GM18907 (cell line): ENCODE measurements at regions not wholly inside any gene's neighbourhood (a gene's known extent, or its start where the extent isn't known, plus 50 kb on each side); places are given as distances from the start of the nearest gene placed in this dataset.
"Not testable (repeated sequence)": the region's sequence is repeated elsewhere in the genome, so short reads cannot be mapped to it uniquely, and the experiment has no call there.

Experiments
- ATAC-seq: cut with Tn5 transposase; IDR thresholded peaks from one replicate; pipeline ENCODE4 v1.9.1; 2021; ENCODE audit warnings: mild to moderate bottlenecking, moderate library complexity; ENCODE audit not compliant: unreplicated experiment

DNA sequence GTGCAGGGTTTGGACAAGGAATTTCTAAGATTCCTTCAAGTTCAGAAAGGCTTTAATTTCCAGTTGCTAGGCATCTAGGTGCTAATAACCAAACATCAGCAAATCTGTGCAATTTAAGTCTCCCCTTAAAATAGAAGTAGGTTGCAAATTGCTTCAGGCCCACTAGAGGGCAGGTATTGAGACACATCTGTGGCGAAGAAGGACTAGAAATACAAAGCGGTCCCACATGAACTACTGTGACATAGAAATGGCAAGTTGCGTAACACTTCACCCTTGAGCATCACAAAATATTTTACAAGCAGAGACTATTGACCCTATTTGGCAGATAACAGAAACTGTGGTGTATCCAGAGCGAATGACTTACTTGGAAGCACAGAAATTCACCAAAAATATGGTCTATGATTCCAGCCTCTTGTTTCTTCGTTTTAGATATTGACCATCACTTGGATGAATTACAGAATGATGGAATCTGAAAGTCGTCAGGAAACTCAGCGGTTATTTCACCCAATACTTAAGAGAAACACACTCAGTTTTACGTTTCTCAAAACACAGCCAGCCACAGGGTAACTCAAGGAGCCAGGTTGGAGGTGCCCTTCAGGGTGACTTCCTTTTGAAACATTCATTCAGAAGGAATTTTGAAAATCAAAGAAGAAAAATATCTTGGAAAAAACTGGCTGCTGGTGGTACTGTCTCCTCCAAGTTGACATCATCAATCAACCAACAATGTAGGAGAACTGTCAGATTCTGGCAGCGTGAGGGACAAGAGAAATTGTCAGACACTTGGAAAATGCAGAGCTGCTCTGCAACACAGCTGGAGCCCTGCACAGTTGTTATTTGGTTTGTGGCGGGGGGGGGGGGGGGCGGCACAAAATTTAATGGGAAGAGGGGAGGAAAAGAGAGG is 256.3 kb upstream of the MINDY3 start:
- ATAC-seq, result no peak

DNA sequence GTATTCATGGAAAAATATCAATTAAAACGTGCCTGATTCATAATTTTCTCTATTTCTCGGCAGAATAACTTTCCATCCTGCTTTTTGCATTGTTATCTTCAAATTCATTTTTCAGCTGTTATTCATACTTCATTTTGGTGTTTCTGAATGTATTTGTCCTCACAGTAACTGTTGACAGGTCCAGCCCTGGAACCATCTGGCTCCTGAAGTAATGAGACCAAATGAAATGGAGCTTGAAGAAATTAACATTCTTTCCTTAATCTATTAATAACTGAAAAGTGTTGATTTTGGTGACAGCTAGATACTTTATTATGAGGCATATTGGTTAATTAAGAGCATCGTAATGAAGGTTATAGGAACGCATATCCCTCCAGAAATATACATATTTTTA is 257.0 kb upstream of the MINDY3 start:
- ATAC-seq, result no peak

GRCh38 chr10:16119445-16119844 is 259.1 kb upstream of the MINDY3 start:
- no peak for ATAC-seq

- ATAC-seq, result no peak
Observed at GRCh38 chr10:16120563-16120962, 260.3 kb upstream of the MINDY3 start.

DNA sequence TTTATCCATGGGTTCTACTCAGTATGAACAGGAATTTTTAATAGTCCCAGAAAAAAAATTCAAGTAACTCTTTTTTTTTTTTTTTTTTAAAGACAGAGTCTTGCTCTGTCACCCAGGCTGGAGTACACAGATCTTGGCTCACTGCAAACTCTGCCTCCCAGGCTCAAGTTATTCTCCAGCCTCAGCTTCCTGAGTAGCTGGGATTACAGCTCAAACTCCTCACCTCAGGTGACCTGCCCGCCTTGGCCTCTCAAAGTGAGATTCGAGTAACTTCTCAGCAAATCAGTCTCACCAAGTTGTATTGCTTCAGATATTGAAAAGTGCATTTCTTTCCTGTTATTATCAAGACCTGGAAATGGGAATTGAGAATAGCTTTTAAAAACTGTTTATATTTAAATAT is 281.2 kb upstream of the MINDY3 start:
- no peak for ATAC-seq

DNA sequence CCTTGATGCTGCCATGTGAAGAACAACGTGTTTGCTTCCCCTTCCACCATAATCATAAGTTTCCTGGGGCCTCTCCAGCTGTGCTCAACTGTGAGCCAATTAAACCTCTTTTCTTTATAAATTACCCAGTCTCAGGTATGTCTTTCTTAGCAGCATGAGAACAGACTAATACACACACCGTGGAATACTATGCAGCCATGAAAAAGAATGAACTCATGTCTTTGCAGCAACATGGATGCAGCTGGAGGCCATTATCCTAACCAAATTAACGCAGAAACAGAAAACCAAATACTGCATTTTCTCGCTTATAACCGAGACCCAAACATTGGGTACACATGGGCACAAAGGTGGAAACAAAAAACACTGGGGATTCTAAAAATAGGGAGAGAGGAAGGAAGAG is 286.7 kb upstream of the MINDY3 start:
- no peak for ATAC-seq

DNA sequence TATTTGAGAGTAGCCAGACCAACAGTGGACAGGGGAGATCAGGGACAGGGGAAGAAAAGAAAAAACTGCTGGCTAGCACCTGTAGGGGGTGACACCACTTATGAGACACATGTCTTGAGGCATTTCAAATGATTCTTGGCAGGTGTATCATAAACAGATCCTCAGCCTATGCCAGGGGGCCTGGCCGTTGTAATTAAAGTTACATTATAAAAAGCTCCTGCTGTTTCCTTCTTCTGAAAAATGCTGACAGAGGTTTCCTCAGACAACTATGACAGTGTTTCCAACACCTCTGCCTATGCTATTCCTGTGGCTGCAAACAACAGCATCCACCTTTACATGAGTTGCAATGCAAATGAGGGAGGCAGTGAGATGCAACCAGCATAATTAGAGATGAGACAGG is 281.0 kb upstream of the PTER start:
- ATAC-seq, result no peak

DNA sequence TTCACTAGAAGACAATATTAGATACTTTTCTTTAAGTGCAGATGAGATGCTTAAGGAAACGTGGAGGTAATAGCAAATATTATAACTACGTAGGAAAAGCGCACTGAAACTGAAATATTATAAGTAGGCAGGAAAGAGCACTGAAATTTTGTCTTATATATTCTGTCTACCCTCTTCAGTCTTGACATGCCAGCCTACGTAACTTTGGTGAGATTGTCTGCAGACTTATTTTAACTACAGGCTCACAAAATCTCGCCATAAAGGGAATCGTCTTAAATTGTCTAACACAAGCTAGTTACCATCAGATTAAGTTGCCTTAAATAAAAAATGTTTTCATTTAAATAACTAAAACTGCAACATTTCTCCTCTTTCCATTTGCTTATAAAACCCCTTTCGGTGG is 280.1 kb upstream of the PTER start:
- ATAC-seq, result no peak

GRCh38 chr10:16165067-16165466 is 271.7 kb upstream of the PTER start:
- ATAC-seq, result not testable (repeated sequence)

- ATAC-seq, result no peak
Observed at GRCh38 chr10:16182144-16182543, 254.7 kb upstream of the PTER start.

DNA sequence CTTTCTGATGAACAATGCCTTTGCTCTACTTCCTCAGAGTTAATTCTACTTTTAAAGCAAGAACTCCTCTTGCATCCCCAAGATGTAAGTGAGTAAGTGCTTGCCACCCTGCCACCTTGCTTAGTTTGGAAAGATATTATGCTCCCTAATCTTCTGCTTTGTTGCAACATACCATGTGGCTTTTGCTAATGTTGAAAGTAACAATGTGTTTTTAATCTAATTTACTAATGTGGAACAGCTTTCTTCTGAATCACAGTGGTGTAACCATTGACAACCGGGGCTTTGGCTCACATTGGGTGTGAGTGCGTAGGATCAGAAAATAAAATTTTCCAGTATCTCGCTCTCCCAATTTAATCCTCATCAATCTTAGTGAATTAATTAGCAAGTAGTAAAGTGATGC is 254.1 kb upstream of the PTER start:
- no peak for ATAC-seq

DNA sequence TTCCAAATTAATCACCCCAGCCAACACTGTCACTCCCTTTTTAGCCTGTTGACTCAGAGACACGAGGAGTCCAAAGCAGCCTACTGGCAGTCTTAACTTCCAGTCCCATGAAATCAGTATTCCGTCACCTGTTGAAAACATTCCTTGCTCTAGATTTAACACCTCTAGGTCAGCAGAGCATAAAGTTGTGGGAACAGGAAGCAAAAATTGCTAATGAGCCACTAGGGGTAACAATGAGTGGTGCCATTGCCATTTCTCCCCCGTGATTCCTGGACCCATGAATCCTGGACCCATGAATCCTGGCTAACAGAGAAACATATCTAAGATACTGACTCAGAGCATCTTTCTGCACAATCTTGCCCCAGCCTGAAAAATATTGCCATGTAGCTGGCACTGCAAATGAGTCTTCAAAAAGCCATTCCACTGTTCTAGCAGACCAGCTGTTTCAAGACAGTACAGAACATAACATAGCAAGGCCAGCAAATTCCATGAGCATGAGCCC is 252.7 kb upstream of the PTER start:
- no peak for ATAC-seq

- no peak for ATAC-seq
Observed at GRCh38 chr10:16184906-16185305, 251.9 kb upstream of the PTER start.

- ATAC-seq, result no peak
Observed at GRCh38 chr10:16186564-16186963, 250.2 kb upstream of the PTER start.

DNA sequence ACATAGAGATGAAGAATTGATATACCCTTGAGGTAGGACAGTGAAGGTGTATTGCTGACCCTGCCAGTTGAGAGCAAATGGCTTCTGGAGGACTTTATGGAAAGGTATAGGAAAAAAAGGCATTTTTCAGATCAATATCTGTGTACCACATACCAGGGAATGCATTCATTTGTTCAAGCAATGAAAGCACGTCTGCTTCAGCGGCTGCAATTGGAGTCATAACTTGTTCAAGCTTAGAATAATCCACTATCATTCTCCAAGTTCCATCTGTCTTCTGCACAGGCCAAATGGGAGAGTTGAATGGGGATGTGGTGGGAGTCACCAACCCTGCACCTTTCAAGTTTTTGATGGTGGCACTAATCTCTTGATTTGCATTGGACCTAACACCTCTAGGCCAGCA is 249.6 kb upstream of the PTER start:
- no peak for ATAC-seq

- no peak for ATAC-seq
Observed at GRCh38 chr10:16192337-16192736, 244.5 kb upstream of the PTER start.

DNA sequence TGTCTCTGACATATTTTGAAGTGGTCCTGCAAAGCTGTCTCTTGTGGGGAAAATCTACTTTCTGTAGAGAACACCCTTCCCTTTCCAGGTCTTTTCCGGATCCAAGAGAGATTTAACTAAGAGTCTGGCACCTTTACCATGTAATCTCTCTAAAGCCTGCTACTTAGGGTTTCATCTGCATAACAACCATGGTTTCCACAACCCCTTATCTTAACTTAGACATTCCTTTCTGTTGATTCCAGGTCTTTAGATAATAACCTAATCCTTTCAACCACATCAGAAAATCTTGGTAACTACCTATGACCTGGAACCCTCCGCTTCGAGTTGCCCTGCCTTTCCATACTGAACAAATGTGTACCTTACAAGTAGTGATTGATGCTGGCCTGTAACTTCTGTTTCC is 243.6 kb upstream of the PTER start:
- no peak for ATAC-seq

GRCh38 chr10:16195178-16195769 is 241.5 kb upstream of the PTER start:
- peak; percentile 98 for ATAC-seq

GRCh38 chr10:16195894-16196293 is 240.9 kb upstream of the PTER start:
- ATAC-seq, result no peak

DNA sequence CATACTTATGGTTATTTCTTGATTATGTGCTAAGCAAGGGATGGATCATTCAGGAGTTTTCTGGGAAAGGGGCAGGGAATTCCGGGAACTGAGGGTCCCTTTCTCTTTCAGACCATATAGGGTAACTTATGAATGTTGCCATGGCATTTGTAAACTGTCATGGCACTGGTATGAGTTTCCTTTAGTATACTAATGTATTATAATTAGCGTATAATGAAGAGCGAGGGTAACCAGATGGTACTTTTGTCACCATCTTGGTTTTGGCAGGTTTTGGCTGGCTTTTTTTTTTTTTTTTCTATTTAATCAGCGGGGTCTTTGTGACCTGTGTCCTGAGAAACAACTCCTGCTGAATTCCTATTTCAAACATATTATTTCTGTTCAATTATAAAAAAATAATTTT is 237.6 kb upstream of the PTER start:
- no peak for ATAC-seq

GRCh38 chr10:16223618-16224017 is 213.2 kb upstream of the PTER start:
- ATAC-seq, result not testable (repeated sequence)

DNA sequence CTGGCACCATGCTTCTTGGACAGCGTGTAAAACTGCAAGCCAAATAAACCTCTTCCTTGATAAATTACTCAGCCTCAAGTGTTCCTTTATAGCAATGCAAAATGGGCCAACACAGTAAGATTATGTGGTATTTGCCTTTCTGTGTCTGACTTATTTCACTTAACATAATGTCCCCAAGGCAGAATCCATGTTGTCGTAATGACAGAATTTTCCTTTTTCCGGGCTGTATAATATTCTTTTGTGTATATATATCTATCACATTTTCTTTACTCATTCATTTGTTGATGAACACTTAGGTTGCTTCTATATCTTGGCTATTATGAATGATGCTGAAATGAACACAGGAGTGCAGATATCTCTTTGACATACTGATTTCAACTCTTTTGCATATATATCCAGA is 209.1 kb upstream of the PTER start:
- no peak for ATAC-seq
